WTC11 (cell line): ENCODE measurements at regions not wholly inside any gene's neighbourhood (a gene's known extent, or its start where the extent isn't known, plus 50 kb on each side); places are given as distances from the start of the nearest gene placed in this dataset.

Experiments
- ATAC-seq: fragments of 200-7000 bp; cut with Tn5 transposase; 2 replicates; pipeline ENCODE4 v1.10.0; 2021; ENCODE audit warnings: mild to moderate bottlenecking, moderate library complexity
- CTCF ChIA-PET: fragments of 300-600 bp; sonication (Branson Sonifier 250); formaldehyde crosslinking; loops from one replicate; lab custom pipeline; 2021; ENCODE audit warnings: antibody characterized with exemption; lab: Charles Lee
- POLR2A ChIA-PET: fragments of 350-600 bp; sonication (Branson Sonifier 250); formaldehyde crosslinking; loops from one replicate; lab custom pipeline; 2021; ENCODE audit warnings: antibody characterized with exemption; lab: Charles Lee
- DNase-seq: peaks from one replicate; pipeline ENCODE4 v3.0.0; 2021; ENCODE audit warnings: low spot score
- H3K27ac Mint-ChIP-seq: 2 replicates; pipeline ENCODE4 v1.8.0; 2021; ENCODE audit warnings: mixed read lengths
- H3K27me3 Mint-ChIP-seq: 2 replicates; pipeline ENCODE4 v1.8.0; 2021; ENCODE audit warnings: low read depth, mild to moderate bottlenecking, moderate library complexity, mixed read lengths
- H3K36me3 Mint-ChIP-seq: 2 replicates; pipeline ENCODE4 v1.8.0; 2021; ENCODE audit warnings: mixed read lengths
- H3K4me1 Mint-ChIP-seq: 2 replicates; pipeline ENCODE4 v1.8.0; 2022; ENCODE audit warnings: mixed read lengths
- H3K4me3 Mint-ChIP-seq: 2 replicates; pipeline ENCODE4 v1.8.0; 2021; ENCODE audit warnings: mild to moderate bottlenecking, moderate library complexity, mixed read lengths
- H3K9me3 Mint-ChIP-seq: 2 replicates; pipeline ENCODE4 v1.8.0; 2021; ENCODE audit warnings: mixed read lengths
- ATF1 ChIP-seq: sonication (generic); formaldehyde crosslinking; IDR thresholded peaks from 2 replicates; pipeline ENCODE4 v1.8.1; 2023; ENCODE audit warnings: mild to moderate bottlenecking, moderate library complexity, missing genetic modification reagents
- ATF6 ChIP-seq: sonication (generic); formaldehyde crosslinking; IDR thresholded peaks from 2 replicates; pipeline ENCODE4 v1.8.1; 2023; ENCODE audit warnings: mild to moderate bottlenecking, missing genetic modification reagents
- E2F4 ChIP-seq: sonication (generic); formaldehyde crosslinking; IDR thresholded peaks from 2 replicates; pipeline ENCODE4 v1.8.1; 2022; ENCODE audit warnings: low read depth, mild to moderate bottlenecking, moderate library complexity, missing genetic modification reagents, borderline replicate concordance
- GTF2I ChIP-seq: fragments of 250-450 bp; sonication (Bioruptor Pico); conservative IDR thresholded peaks from 2 replicates; pipeline ENCODE4 v1.4.0; 2021; ENCODE audit warnings: mild to moderate bottlenecking
- MLX ChIP-seq: sonication (generic); formaldehyde crosslinking; IDR thresholded peaks from 2 replicates; pipeline ENCODE4 v1.8.1; 2023; ENCODE audit warnings: mild to moderate bottlenecking, missing genetic modification reagents, moderate library complexity
- NFATC4 ChIP-seq: fragments of 250-450 bp; sonication (Bioruptor Pico); IDR thresholded peaks from 2 replicates; pipeline ENCODE4 v1.9.0; 2021; ENCODE audit warnings: mild to moderate bottlenecking
- RELA ChIP-seq: sonication (generic); formaldehyde crosslinking; IDR thresholded peaks from 2 replicates; pipeline ENCODE4 v1.8.1; 2022; ENCODE audit warnings: missing genetic modification reagents, mild to moderate bottlenecking, borderline replicate concordance
- RORB ChIP-seq: fragments of 250-450 bp; sonication (Bioruptor Pico); IDR thresholded peaks from 2 replicates; pipeline ENCODE4 v1.9.0; 2021; ENCODE audit warnings: mild to moderate bottlenecking
- SMAD4 ChIP-seq: sonication (generic); formaldehyde crosslinking; IDR thresholded peaks from 2 replicates; pipeline ENCODE4 v1.8.0; 2022; ENCODE audit warnings: mild to moderate bottlenecking, missing genetic modification reagents
- ZNF121 ChIP-seq: sonication (generic); formaldehyde crosslinking; IDR thresholded peaks from 2 replicates; pipeline ENCODE4 v1.8.0; 2023; ENCODE audit warnings: missing genetic modification reagents
- ZNF232 ChIP-seq: sonication (generic); formaldehyde crosslinking; IDR thresholded peaks from 2 replicates; pipeline ENCODE4 v1.8.0; 2022; ENCODE audit warnings: mild to moderate bottlenecking, missing genetic modification reagents
- ZNF317 ChIP-seq: sonication (generic); formaldehyde crosslinking; IDR thresholded peaks from 2 replicates; pipeline ENCODE4 v1.8.1; 2023; ENCODE audit warnings: low read depth, mild to moderate bottlenecking, moderate library complexity, missing genetic modification reagents, borderline replicate concordance
- ZNF396 ChIP-seq: fragments of 250-450 bp; sonication (Bioruptor Pico); IDR thresholded peaks from 2 replicates; pipeline ENCODE4 v1.8.0; 2021; ENCODE audit warnings: mild to moderate bottlenecking, moderate library complexity, borderline replicate concordance
- ZNF416 ChIP-seq: fragments of 250-450 bp; sonication (Bioruptor Pico); IDR thresholded peaks from 2 replicates; pipeline ENCODE4 v1.9.0; 2021; ENCODE audit warnings: mild to moderate bottlenecking, inconsistent platforms
- ZNF532 ChIP-seq: fragments of 250-450 bp; sonication (Bioruptor Pico); IDR thresholded peaks from 2 replicates; pipeline ENCODE4 v1.9.0; 2021; ENCODE audit warnings: mild to moderate bottlenecking, borderline replicate concordance

- TF ChIP-seq SMAD4 (CRISPR knock-in tag) = no peak
- no peak for TF ChIP-seq ZNF317 (CRISPR knock-in tag)
Observed at GRCh38 chr7:136146925-136147324, 169.8 kb upstream of the MTPN start (continued).

DNA sequence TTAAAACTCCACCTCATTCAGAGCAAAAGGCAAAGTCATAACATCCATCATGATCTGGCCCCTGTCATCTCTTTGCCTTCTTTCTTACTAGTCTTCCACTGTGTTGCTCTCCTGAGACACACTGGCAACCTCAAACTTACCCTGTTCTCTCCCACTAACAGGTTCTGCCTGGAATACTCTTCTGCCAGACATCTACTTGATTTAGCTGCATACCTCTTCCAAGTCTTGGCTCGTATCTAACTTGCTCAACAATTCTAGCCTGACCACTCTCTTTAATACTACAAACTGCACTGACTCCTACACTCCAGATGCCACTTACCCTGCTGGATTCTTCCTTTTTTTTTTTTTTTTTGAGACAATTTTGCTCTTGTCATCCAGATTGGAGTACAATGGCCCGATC, 167.0 kb upstream of the MTPN start:
- TF ChIP-seq MLX = no peak
- TF ChIP-seq ZNF532 (CRISPR knock-in tag) = no peak
- no peak for TF ChIP-seq GTF2I
- TF ChIP-seq ATF1 = no peak
- ChIA-PET CTCF (interaction anchor here (0.6 kb wide), 1 partner anchor 8 kb away, joined by 5 read pairs; no protein-coding TSS in a partner anchor), POLR2A (no interaction called here)
- DNase-seq (no peak), ATAC-seq (no peak)
- Mint-ChIP-seq H3K27ac (no peak overlapping the region), H3K36me3 (no peaks in the 10 kb centered on the region), H3K27me3 (no peaks in the 10 kb centered on the region), H3K9me3 (no peaks in the 10 kb centered on the region), H3K4me1 (no peaks in the 10 kb centered on the region), H3K4me3 (no peak overlapping the region)

GRCh38 chr7:136143271-136143670, 166.1 kb upstream of the MTPN start:
- Mint-ChIP-seq H3K4me1 (no peaks in the 10 kb centered on the region), H3K27ac (no peak overlapping the region)

More at GRCh38 chr7:136143271-136143670, 166.1 kb upstream of the MTPN start:
- ChIA-PET CTCF (no interaction called here), POLR2A (no interaction called here)
- ATAC-seq = no peak
- no peak for DNase-seq
- H3K9me3 Mint-ChIP-seq = no peaks in the 10 kb centered on the region
- TF ChIP-seq ZNF532 (CRISPR knock-in tag) (no peak), RORB (CRISPR knock-in tag) (no peak), ZNF396 (CRISPR knock-in tag) (no peak), E2F4 (no peak), ATF6 (CRISPR knock-in tag) (no peak), ZNF121 (no peak), ZNF232 (CRISPR knock-in tag) (no peak), ZNF416 (CRISPR knock-in tag) (no peak), RELA (CRISPR knock-in tag) (no peak), NFATC4 (no peak)
- H3K36me3 Mint-ChIP-seq = no peaks in the 10 kb centered on the region
- no peaks in the 10 kb centered on the region for H3K27me3 Mint-ChIP-seq
- H3K4me3 Mint-ChIP-seq = no peak overlapping the region
